Activated CD4-positive, alpha-beta T cell treated with anti-CD3 and anti-CD28 coated beads for 36 hours (primary cell): ENCODE measurements at regions not wholly inside any gene's neighbourhood (a gene's known extent, or its start where the extent isn't known, plus 50 kb on each side); places are given as distances from the start of the nearest gene placed in this dataset. TPM values are rescaled to one million over a fixed set of nuclear protein-coding genes. Genes with fewer than 3 reads are reported as not detected.

Experiments
- microRNA-seq: library from miRNA; unstranded; fragments of <30 nt; microRNA quantifications from one replicate; pipeline ENCODE4 v1.2.0, GENCODE V29; 2021; ENCODE audit warnings: borderline replicate concordance

Small RNA genes in the stretch of these regions (microRNA-seq; reads per million reads assigned to microRNA genes)
- gene MIR4675, result not detected
